ENCODE measurements at regions not wholly inside any gene's neighbourhood (a gene's known extent, or its start where the extent isn't known, plus 50 kb on each side); places are given as distances from the start of the nearest gene placed in this dataset.

GRCh38 chr11:96641261-96641660 lies 251.4 kb downstream of the JRKL start:
- TF ChIP-seq POLR2A (IDR thresholded peaks at IDR 0.05; ENCODE audit: low read depth, low read length), result no peak
- no peak for TF ChIP-seq TAF1 (IDR thresholded peaks at IDR 0.05; ENCODE audit: low read depth, low read length)

Data from GM12891 (cell line).